GM18861 (cell line): ENCODE measurements at regions not wholly inside any gene's neighbourhood (a gene's known extent, or its start where the extent isn't known, plus 50 kb on each side); places are given as distances from the start of the nearest gene placed in this dataset.

Experiments used
- ATAC-seq: cut with Tn5 transposase; IDR thresholded peaks from one replicate; pipeline ENCODE4 v1.9.1; 2021; ENCODE audit not compliant: unreplicated experiment

GRCh38 chr14:38101679-38102078 is 106.0 kb upstream of the SSTR1 start:
- ATAC-seq: no peak

GRCh38 chr14:38103542-38104225 is 104.0 kb upstream of the SSTR1 start:
- ATAC-seq: no peak

GRCh38 chr14:38105106-38105702 is 102.5 kb upstream of the SSTR1 start:
- ATAC-seq: no peak

GRCh38 chr14:38107216-38107631 is 100.5 kb upstream of the SSTR1 start:
- ATAC-seq: no peak

GRCh38 chr14:38108681-38109080 is 99.0 kb upstream of the SSTR1 start:
- ATAC-seq: no peak

- ATAC-seq: no peak
Measured at GRCh38 chr14:38110258-38110657, 97.4 kb upstream of the SSTR1 start.

- ATAC-seq: no peak
Measured at GRCh38 chr14:38111046-38111445, 96.7 kb upstream of the SSTR1 start.

GRCh38 chr14:38113546-38113945 is 94.2 kb upstream of the SSTR1 start:
- ATAC-seq: no peak

GRCh38 chr14:38116895-38117294 is 90.8 kb upstream of the SSTR1 start:
- no peak for ATAC-seq

- no peak for ATAC-seq
Measured at GRCh38 chr14:38120109-38120508, 87.6 kb upstream of the SSTR1 start.

GRCh38 chr14:38121320-38122020 is 86.2 kb upstream of the SSTR1 start:
- ATAC-seq: no peak

GRCh38 chr14:38122241-38122640 is 85.5 kb upstream of the SSTR1 start:
- no peak for ATAC-seq

- no peak for ATAC-seq
Measured at GRCh38 chr14:38124506-38124905, 83.2 kb upstream of the SSTR1 start.

- ATAC-seq: no peak
Measured at GRCh38 chr14:38125481-38126037, 82.1 kb upstream of the SSTR1 start.

GRCh38 chr14:38127356-38127755 is 80.3 kb upstream of the SSTR1 start:
- no peak for ATAC-seq

- ATAC-seq: no peak
Measured at GRCh38 chr14:38127784-38128183, 79.9 kb upstream of the SSTR1 start.

GRCh38 chr14:38128640-38129039 is 79.1 kb upstream of the SSTR1 start:
- ATAC-seq: no peak

- no peak for ATAC-seq
Measured at GRCh38 chr14:38129192-38129591, 78.5 kb upstream of the SSTR1 start.

GRCh38 chr14:38129705-38130104 is 78.0 kb upstream of the SSTR1 start:
- no peak for ATAC-seq

- ATAC-seq: no peak
Measured at GRCh38 chr14:38134416-38135030, 73.2 kb upstream of the SSTR1 start.

GRCh38 chr14:38135106-38135867 is 72.4 kb upstream of the SSTR1 start:
- ATAC-seq: no peak
